ENCODE measurements at regions not wholly inside any gene's neighbourhood (a gene's known extent, or its start where the extent isn't known, plus 50 kb on each side); places are given as distances from the start of the nearest gene placed in this dataset.
"Not testable (repeated sequence)": the region's sequence is repeated elsewhere in the genome, so short reads cannot be mapped to it uniquely, and the experiment has no call there.

DNA sequence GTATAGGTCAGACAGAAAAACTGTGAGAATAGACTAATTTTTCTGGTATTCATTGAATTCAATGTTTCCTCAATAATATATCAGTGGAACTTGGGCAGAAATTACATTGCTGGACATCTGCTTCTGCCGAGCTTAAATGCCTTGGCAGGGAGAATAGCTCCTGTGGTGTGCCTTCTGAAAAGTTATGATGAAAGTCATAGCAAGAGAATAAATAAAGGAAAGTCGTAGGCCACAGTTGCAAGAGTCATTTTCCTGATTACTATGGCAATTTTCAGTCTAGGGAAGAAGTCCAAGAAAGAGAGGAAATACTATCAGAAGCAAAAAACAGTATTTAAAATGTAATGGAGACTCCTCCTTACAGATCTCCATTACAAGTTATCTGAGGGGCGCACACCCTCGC, 1596.1 kb upstream of the WWC1 start:
- in situ Hi-C loops (cut with HindIII; ENCODE audit: low sequenced_read_pairs), result no loop called here

GRCh38 chr5:166708291-166708690, 1583.2 kb upstream of the WWC1 start:
- in situ Hi-C loops (cut with HindIII; ENCODE audit: low sequenced_read_pairs), result no loop called here

- in situ Hi-C loops (cut with HindIII; ENCODE audit: low sequenced_read_pairs), result no loop called here
Observed at GRCh38 chr5:166709691-166710090, 1581.8 kb upstream of the WWC1 start.

DNA sequence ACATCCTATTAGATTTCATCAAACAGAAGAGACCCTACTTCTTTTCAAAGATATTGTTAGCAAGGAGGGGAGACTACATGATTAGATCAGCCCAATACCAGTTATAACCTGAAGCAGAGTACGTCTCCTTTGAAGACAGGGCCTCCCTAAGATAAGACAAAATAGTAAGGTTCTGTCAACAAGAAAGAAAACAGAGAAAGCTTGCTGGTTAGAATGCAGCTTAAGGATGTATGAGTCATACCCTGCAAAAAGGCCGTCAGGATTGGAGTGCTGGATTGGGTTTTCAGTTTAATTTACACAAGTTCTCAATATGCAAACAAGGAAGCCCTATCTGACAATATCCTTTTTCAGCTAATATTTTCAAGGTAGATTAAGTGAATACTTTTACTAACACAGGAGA, 1581.2 kb upstream of the WWC1 start:
- in situ Hi-C loops (cut with HindIII; ENCODE audit: low sequenced_read_pairs), result no loop called here

DNA sequence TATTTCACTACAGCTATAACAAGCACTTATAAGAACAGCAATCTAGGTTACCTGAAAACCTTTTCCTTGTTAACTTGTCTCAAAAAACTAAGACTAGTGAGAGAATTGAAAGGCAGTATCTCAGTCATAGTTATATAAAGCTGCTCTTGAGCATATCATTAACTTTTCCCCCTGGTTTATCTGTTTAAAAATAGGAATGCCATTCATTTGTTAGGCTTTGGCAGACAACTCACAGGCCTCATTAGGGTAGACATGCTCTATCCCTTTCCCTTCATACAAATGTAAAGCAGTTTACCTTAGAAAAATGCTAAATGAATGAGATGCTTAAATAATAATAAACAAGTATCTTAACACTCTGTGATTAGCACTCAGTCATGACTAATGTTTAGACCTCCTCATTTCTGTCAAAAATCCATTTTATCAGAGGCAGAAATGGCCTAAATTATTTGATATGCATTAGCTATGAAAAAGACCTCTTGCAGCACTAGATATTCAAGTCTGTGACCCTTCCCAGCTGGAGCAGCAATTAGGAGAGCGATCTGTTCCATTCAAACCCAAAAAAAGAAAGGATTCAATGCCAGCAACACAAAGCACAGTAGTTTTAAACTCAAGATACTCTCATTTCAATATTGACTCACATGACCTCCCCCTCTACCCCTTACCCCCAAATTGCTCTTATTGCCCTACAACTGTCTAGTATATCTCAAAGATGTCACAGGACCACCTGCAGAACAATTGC, 1578.8 kb upstream of the WWC1 start:
- in situ Hi-C loops (cut with HindIII; ENCODE audit: low sequenced_read_pairs), result no loop called here

DNA sequence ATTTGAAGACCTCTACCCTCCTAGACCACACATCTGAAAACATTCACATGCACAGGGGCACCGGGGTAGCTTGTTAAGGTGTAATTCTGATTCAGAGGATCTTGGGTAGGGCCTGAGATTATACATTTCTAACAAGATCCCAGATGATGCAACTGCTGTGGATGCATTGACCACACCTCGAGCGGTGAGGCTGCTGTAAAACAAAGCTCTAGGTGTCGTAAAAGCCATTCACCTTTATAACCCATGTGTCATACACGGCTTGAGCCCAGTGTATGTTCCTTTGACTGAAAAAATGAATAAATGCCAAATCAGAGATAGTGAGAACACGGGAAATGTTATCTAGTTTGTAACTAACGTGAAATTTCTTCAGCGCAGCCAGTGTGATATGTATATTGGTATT, 1578.2 kb upstream of the WWC1 start:
- in situ Hi-C loops (cut with HindIII; ENCODE audit: low sequenced_read_pairs), result no loop called here

DNA sequence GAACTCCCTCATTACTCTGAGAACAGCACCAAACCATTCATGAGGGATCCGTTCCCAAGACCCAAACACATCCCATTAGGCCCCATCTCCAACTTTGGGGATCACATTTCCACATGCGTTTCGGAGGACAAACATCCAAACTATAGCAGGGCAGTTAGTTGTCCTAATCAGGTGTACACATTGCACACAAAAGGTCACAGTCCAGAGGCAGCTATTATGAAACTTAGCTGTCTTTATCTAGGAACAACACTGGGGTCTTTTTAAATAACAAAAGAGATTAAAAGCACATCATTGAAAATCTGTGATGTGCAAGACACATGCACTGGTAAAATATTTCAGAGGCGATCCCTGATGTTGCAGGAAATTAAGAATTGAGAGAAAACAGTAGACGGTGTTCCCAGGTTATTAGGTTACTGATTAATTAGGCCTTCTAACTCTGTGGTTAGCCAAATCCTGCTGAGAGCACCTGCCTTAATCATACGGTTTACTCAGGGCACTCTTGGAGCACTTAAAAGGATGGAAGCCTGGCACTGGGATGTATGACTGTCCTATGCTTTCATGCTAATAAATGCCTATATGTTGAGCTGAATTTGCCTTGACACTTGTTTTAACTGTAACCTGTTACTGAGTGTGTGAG, 1574.5 kb upstream of the WWC1 start:
- in situ Hi-C loops (cut with HindIII; ENCODE audit: low sequenced_read_pairs), result no loop called here

DNA sequence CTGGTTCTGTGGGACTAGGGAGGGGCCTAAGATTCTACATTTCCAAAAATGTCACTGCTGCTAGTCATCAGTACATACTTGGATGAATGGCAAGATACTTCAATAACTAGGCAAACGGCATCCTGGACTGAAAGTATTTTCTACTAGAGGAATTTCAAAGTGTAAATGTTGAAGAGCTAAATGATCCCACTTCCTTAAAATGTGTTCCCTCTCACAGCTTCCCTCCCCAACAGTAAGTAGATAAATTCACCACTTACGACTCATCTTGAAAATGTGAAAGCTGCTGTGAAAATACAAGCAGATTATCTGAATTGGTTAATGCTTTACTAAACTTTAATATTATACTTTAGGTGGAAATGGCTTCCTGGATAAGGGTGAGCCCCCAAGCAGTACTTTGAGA, 1571.5 kb upstream of the WWC1 start:
- in situ Hi-C loops (cut with HindIII; ENCODE audit: low sequenced_read_pairs), result no loop called here

DNA sequence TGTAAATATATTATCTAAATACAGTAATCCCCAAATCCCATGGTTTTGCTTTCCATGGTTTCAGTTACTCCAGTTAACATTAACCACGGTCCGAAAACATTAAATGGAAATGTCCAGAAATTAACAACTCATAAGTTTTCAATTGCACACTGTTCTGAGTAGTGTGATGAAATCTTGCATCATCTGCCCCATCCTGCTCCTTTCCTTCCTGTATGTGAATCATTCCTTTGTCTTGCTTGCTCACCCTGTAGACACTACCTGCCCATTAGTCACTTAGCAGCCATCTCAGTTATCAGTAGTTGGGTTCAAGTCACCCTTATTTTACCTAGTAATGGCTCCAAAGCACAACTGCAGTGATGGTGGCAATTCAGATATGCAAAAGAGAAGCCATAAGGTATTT, 1568.5 kb upstream of the WWC1 start:
- in situ Hi-C loops (cut with HindIII; ENCODE audit: low sequenced_read_pairs), result no loop called here

- in situ Hi-C loops (cut with HindIII; ENCODE audit: low sequenced_read_pairs), result no loop called here
Observed at GRCh38 chr5:166724284-166724683, 1567.2 kb upstream of the WWC1 start.

DNA sequence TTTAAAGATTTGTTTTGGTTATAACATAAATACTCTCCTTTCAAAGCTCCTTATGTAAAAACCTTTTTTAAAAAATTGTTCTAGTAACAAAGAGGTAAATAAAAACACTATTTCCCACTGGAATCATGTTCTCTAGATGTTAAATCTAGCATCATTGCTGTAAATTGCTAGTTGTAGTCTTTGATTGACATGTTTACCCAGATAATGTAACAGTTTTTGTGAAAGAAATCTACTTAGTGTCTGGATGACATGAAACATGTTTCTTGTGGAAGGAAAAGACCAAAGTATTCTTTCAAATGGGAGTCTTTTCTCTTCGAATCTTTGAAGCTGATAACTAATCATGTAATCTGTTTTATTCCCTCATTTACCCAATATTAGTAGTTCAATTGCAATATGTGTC, 1565.9 kb upstream of the WWC1 start:
- in situ Hi-C loops (cut with HindIII; ENCODE audit: low sequenced_read_pairs), result no loop called here

DNA sequence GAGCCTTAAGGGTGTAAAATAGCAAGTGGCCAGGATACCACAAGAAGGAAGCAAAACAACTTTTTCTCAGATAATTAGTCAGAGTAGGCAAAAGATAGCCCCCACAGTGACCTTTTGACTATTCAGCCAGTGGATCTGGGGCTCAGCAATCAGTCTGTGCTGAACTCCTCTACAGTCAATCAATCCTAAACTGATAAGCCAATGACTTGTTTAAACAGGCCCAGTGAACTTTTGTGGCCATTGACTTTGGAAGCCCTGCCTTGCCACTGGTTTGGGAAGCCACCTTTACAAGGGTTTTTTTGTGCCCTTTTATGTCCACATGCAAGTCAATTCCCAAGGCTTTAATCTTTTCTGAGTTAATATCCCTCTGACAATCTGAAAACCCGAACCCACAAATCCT, 1565.0 kb upstream of the WWC1 start:
- in situ Hi-C loops (cut with HindIII; ENCODE audit: low sequenced_read_pairs), result no loop called here

- in situ Hi-C loops (cut with HindIII; ENCODE audit: low sequenced_read_pairs), result not testable (repeated sequence)
Observed at GRCh38 chr5:166742951-166743350, 1548.5 kb upstream of the WWC1 start.

- in situ Hi-C loops (cut with HindIII; ENCODE audit: low sequenced_read_pairs), result no loop called here
Observed at GRCh38 chr5:166746506-166746905, 1544.9 kb upstream of the WWC1 start.

DNA sequence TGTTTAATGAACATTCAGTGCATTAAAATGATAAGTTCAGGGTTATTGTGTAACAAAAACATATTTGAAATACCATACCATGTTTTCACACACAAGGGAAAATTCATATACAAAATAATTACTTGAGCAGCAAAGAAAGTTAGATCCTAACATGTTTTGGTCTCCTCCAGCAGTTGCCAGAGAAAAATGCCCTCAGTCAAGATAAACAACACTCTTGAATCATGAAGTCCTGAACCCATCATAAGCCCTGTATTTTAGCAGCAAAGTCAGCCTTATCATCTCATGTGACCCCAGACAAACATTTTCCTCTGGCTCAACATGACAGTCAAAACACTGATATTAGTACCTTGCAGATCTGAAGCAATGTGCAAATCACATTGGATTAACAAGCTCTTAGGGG, 1541.1 kb upstream of the WWC1 start:
- in situ Hi-C loops (cut with HindIII; ENCODE audit: low sequenced_read_pairs), result no loop called here

- in situ Hi-C loops (cut with HindIII; ENCODE audit: low sequenced_read_pairs), result no loop called here
Observed at GRCh38 chr5:166758151-166758550, 1533.3 kb upstream of the WWC1 start.

DNA sequence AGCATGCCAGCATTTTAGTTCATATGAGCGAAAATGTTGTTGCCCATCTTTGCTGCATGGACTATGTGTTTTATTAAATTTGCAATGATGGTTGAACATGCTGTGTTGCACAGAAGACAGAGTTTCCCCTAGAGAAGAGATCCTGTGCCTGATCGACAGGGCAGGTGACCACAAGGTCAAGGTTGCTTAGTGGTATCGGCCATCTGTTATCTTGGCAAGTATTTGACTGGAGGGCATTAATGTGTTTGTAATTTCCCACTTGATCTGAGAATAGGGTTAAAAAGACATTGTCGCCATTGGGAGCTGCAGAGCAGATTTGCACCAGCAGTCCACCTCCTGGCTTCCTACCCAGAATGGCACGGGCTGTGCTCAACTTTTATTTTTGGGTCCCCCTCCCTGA, 1523.6 kb upstream of the WWC1 start:
- in situ Hi-C loops (cut with HindIII; ENCODE audit: low sequenced_read_pairs), result no loop called here

DNA sequence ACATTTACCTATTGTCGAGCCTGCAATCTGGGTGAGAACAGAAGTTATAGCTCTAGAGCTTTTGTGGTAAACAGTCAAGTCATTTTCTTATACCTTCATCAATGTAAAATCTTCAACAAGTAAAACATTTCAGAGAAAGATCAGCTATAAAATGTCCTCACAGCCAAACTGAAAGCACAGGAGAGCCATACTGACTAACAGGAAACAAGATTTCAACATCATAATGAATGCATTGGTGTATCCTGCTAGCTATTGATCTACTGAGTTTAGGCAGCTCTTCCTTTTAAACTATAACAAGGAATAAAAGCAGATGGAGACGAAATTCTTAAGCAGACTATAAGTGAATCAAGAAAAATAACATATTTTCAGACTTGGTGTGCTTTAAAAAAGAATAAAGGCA, 1522.9 kb upstream of the WWC1 start:
- in situ Hi-C loops (cut with HindIII; ENCODE audit: low sequenced_read_pairs), result no loop called here

DNA sequence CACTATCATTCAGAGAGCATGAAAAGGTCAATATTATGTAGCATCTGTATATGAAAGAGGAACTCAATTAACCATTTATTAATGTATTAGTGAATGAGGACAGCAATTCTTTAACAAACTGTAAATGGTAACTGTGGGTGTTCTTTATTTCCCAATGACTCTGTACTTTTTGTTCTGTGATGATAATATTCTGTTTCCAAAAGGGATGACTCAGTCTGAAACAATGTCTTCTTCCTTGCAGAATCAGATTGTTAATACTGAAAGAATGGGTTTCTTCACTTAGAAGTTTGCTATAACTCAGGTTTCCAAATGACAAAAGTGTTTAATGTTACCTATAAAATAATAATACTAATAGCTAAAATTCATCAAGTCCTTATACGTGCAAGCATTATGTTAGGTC, 1518.7 kb upstream of the WWC1 start:
- in situ Hi-C loops (cut with HindIII; ENCODE audit: low sequenced_read_pairs), result no loop called here

DNA sequence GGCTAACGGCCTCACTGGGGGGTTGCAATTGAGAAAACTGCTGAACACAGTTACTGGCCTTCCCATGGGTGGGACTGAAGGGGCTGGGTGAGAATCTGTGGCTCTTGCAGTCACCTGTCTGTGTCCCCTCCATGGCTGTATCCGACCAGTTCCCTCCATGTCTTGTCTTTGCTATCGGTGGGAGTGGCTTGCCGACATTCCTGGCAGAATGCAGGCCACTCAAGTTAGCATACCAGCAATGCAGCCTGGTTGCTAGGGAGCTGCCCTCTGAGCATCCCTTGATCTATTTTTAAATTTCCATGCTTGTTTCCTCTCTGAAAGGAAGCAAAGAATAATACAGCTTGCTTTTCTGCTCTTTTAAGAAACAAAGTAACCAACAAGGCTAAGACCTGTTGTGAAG, 1509.7 kb upstream of the WWC1 start:
- in situ Hi-C loops (cut with HindIII; ENCODE audit: low sequenced_read_pairs), result no loop called here

DNA sequence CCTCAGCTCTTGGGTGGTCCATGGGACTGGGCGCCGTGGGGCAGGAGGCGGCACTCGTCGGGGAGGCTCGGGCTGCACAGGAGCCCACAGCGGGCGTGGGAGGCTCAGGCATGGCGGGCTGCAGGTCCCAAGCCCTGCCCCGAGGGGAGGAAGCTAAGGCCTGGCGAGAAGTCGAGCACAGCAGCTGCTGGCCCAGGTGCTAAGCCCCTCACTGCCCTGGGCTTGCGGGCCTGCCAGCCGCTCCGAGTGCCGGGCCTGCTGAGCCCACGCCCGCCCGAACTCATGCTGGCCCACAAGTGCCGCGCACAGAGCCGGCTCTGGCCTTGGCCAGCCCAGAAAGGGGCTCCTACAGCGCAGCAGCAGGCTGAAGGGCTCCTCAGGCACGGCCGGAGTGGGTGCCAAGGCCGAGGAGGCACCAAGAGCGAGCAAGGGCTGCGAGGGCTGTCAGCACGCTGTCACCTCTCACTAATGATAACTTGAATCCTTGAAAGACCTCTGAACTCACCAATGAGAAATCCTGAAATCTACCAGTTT, 1506.8 kb upstream of the WWC1 start:
- in situ Hi-C loops (cut with HindIII; ENCODE audit: low sequenced_read_pairs), result no loop called here

GRCh38 chr5:166786178-166786577, 1505.3 kb upstream of the WWC1 start:
- in situ Hi-C loops (cut with HindIII; ENCODE audit: low sequenced_read_pairs), result no loop called here

GRCh38 chr5:166786889-166787288, 1504.6 kb upstream of the WWC1 start:
- in situ Hi-C loops (cut with HindIII; ENCODE audit: low sequenced_read_pairs), result no loop called here
